ENCODE measurements at regions not wholly inside any gene's neighbourhood (a gene's known extent, or its start where the extent isn't known, plus 50 kb on each side); places are given as distances from the start of the nearest gene placed in this dataset.

GRCh38 chr6:163719028-163719742, 304.7 kb downstream of the QKI start:
- ATAC-seq (no peak; the same call in 2 of the 3 replicates), FAIRE-seq (no peak), DNase-seq (ENCODE audit: extremely low read depth in 1 of 4, low spot score in 3 of 4) (no peak)
- in situ Hi-C loops (cut with MboI), result no loop called here
- H3K9ac ChIP-seq (ENCODE audit: insufficient read depth in 1 of 2, low read depth in 2 of 2, low read length in 2 of 2), result no peak overlapping the region; a peak in 1 of 4 replicates
- H2AFZ ChIP-seq (ENCODE audit: low read depth, low read length), result peak overlapping the region; percentile 64
- no peaks in the 10 kb centered on the region for H3K9me3 ChIP-seq (replicated peaks; ENCODE audit: control insufficient read depth, insufficient read depth, low read depth, low read length)
- no peaks in the 10 kb centered on the region for H3K9me1 ChIP-seq (ENCODE audit: control insufficient read depth, insufficient read depth, low read length)
- no peaks in the 10 kb centered on the region for H3K36me3 ChIP-seq (ENCODE audit: control insufficient read depth, insufficient read depth, low read length)
- no peak overlapping the region for H3K4me3 ChIP-seq
- TF ChIP-seq L3MBTL2 (IDR thresholded peaks at IDR 0.05) (no peak), MCM3 (IDR thresholded peaks at IDR 0.05) (peak; percentile 35; the same call in 1 of the 2 replicates)
- WGBS (ENCODE audit: insufficient coverage, low coverage, missing lambda C conversion rate), result 14% methylated on average over 20 of the region's 20 CpGs
- ChIA-PET POLR2A (interaction anchor here (0.5 kb wide), 1 partner anchor 59 kb away, joined by 3 read pairs; no protein-coding TSS in a partner anchor), CTCF (ENCODE audit: low intra/inter-chr PET ratio) (no interaction called here)
- H3K27ac ChIP-seq (ENCODE audit: extremely low read depth, low read depth, low read length), result no peak overlapping the region
- no peaks in the 10 kb centered on the region for H4K20me1 ChIP-seq (replicated peaks; ENCODE audit: control insufficient read depth, insufficient read depth, low read length)
- no peaks in the 10 kb centered on the region for H3K79me2 ChIP-seq (ENCODE audit: control insufficient read depth, insufficient read depth, low read length)
- intact Hi-C loops (cut with micrococcal nuclease), result no loop called here
- no TSS peak for BruUV-seq (replicated peaks)
- H3K4me1 ChIP-seq (replicated peaks in 1 of 2; ENCODE audit: control insufficient read depth in 2 of 2, insufficient read depth in 2 of 2, low read length in 2 of 2), result peaks cover 0 to 2% of the 10 kb centered on the region in 2 experiments; a peak in 2 of 5 replicates
- peaks cover 14 to 36% of the 10 kb centered on the region in 2 experiments; a peak in 4 of 5 replicates for H3K27me3 ChIP-seq (ENCODE audit: control insufficient read depth in 2 of 2, insufficient read depth in 2 of 2, low read length in 2 of 2)
- H3K4me2 ChIP-seq (ENCODE audit: insufficient read depth, low read length), result no peak overlapping the region

DNA sequence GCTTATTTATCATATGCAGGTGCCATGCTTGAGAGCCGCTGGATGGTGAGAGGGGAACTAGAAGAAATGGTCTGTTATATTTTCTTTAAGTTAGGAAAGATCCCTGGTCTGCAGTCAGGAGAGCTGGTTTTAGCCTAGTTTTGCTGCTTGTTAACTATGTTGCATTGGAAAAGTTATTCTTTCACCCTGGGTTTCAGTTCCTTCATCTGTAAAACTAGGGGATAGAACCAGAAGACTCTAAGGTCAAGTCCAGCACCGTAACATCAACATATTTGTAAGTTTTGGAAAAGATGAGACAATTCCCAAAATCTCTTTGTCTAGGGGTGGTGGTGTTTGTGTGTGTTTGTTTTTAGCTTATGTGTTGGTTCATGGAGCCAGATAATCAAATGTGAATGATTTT, 304.0 kb downstream of the QKI start:
- no peaks in the 10 kb centered on the region for H3K79me2 ChIP-seq (ENCODE audit: control insufficient read depth, insufficient read depth, low read length)
- peaks cover 14 to 35% of the 10 kb centered on the region in 2 experiments; a peak in 4 of 5 replicates for H3K27me3 ChIP-seq (ENCODE audit: control insufficient read depth in 2 of 2, insufficient read depth in 2 of 2, low read length in 2 of 2)
- no peak overlapping the region for H2AFZ ChIP-seq (ENCODE audit: low read depth, low read length)
- no peaks in the 10 kb centered on the region for H3K36me3 ChIP-seq (ENCODE audit: control insufficient read depth, insufficient read depth, low read length)
- no peak overlapping the region for H3K4me2 ChIP-seq (ENCODE audit: insufficient read depth, low read length)
- in situ Hi-C loops (cut with MboI) (no loop called here), intact Hi-C loops (cut with micrococcal nuclease) (no loop called here)
- H3K9ac ChIP-seq (ENCODE audit: insufficient read depth in 1 of 2, low read depth in 2 of 2, low read length in 2 of 2), result no peak overlapping the region
- no TSS peak for BruUV-seq (replicated peaks)
- 33% methylated on average over 2 of the region's 2 CpGs for WGBS (ENCODE audit: insufficient coverage, low coverage, missing lambda C conversion rate)
- DNase-seq (ENCODE audit: extremely low read depth in 1 of 4, low spot score in 3 of 4) (no peak), FAIRE-seq (peak; percentile 11), ATAC-seq (no peak)
- H3K4me3 ChIP-seq, result no peak overlapping the region
- ChIA-PET POLR2A (no interaction called here), CTCF (ENCODE audit: low intra/inter-chr PET ratio) (no interaction called here)
- H4K20me1 ChIP-seq (replicated peaks; ENCODE audit: control insufficient read depth, insufficient read depth, low read length), result no peaks in the 10 kb centered on the region
- no peaks in the 10 kb centered on the region for H3K9me3 ChIP-seq (replicated peaks; ENCODE audit: control insufficient read depth, insufficient read depth, low read depth, low read length)
- peaks cover 0 to 2% of the 10 kb centered on the region in 2 experiments; a peak in 2 of 5 replicates for H3K4me1 ChIP-seq (replicated peaks in 1 of 2; ENCODE audit: control insufficient read depth in 2 of 2, insufficient read depth in 2 of 2, low read length in 2 of 2)
- no peaks in the 10 kb centered on the region for H3K9me1 ChIP-seq (ENCODE audit: control insufficient read depth, insufficient read depth, low read length)
- H3K27ac ChIP-seq (ENCODE audit: extremely low read depth, low read depth, low read length), result no peak overlapping the region
- TF ChIP-seq STAT5A (IDR thresholded peaks at IDR 0.05; ENCODE audit: borderline replicate concordance, low read length), result no peak
- TF ChIP-seq CTCFL (IDR thresholded peaks at IDR 0.05; ENCODE audit: borderline replicate concordance, insufficient read depth, low read depth, low read length, poor library complexity, severe bottlenecking), result no peak
- no peak for TF ChIP-seq CBFA2T3 (IDR thresholded peaks at IDR 0.05)
- no peak for TF ChIP-seq ZNF146 (CRISPR knock-in tag; IDR thresholded peaks at IDR 0.05; ENCODE audit: unreplicated experiment)
- no peak for TF ChIP-seq MECOM (CRISPR knock-in tag; IDR thresholded peaks at IDR 0.05)
- no peak for TF ChIP-seq RFX1 (IDR thresholded peaks at IDR 0.05)
- no peak for TF ChIP-seq SMAD1 (IDR thresholded peaks at IDR 0.05; ENCODE audit: low read depth, low read length, partially characterized antibody)
- TF ChIP-seq FOXA3 (CRISPR knock-in tag; conservative IDR thresholded peaks at IDR 0.05 in 1 of 2, IDR thresholded peaks at IDR 0.05 in 1 of 2), result no peak
- no peak for TF ChIP-seq ZNF232 (CRISPR knock-in tag; IDR thresholded peaks at IDR 0.05)
- no peak for TF ChIP-seq MBD2 (IDR thresholded peaks at IDR 0.05; ENCODE audit: borderline replicate concordance, low read depth)
- TF ChIP-seq ZNF143 (CRISPR knock-in tag; IDR thresholded peaks at IDR 0.05), result no peak
- no peak for TF ChIP-seq ZC3H11A (IDR thresholded peaks at IDR 0.05; ENCODE audit: low read depth, low read length)
- no peak for TF ChIP-seq TBL1XR1 (IDR thresholded peaks at IDR 0.05; ENCODE audit: low read length in 2 of 2)
- TF ChIP-seq PHF8 (IDR thresholded peaks at IDR 0.05; ENCODE audit: borderline replicate concordance, low read length), result no peak

Measured in K562 (cell line).